Psoas muscle (tissue), 7 donors: ENCODE measurements at regions not wholly inside any gene's neighbourhood (a gene's known extent, or its start where the extent isn't known, plus 50 kb on each side); places are given as distances from the start of the nearest gene placed in this dataset.

ENCODE experiments used
- ATAC-seq, 4 donors: fragments of 200-7000 bp; cut with Tn5 transposase; one replicate each; pipeline ENCODE4 v1.9.1; 2020; ENCODE audit warnings: moderate library complexity in 3 of 4, mild to moderate bottlenecking in 2 of 4
- DNase-seq, 2 donors: peaks; one replicate each; pipeline ENCODE4 v3.0.0-alpha.2; 2020
- H3K27ac ChIP-seq: fragments of 200-600 bp; one replicate; pipeline ENCODE4 v1.8.0; 2022
- H3K27me3 ChIP-seq, 3 donors: fragments of 200-600 bp in 1 of 3; one replicate each; pipeline versions ENCODE4 v1.6.1 to v1.8.0; 2013 to 2022; ENCODE audit warnings: low read length in 2 of 3, mild to moderate bottlenecking in 2 of 3, moderate library complexity in 1 of 3; ENCODE audit not compliant: insufficient read depth in 3 of 3
- H3K36me3 ChIP-seq, 2 donors: fragments of 200-600 bp in 1 of 2; one replicate each; pipeline versions ENCODE4 v1.6.1 to v1.8.0; 2013 to 2022; ENCODE audit warnings: low read depth in 1 of 2, mild to moderate bottlenecking in 1 of 2, moderate library complexity in 1 of 2; ENCODE audit not compliant: insufficient read depth in 1 of 2
- H3K4me1 ChIP-seq: fragments of 200-600 bp; one replicate; pipeline ENCODE4 v1.8.0; 2022
- H3K4me3 ChIP-seq: fragments of 200-600 bp; one replicate; pipeline ENCODE4 v1.8.0; 2022; ENCODE audit warnings: mild to moderate bottlenecking
- H3K9me3 ChIP-seq: fragments of 200-600 bp; one replicate; pipeline ENCODE4 v1.8.0; 2022
- WGBS, 3 donors: extraction: QIAGEN DNeasy Blood & Tissue Kit; methylation state at CpG; one replicate each; pipeline versions ENCODE4 v1.1.6 to v1.1.7; 2013; 5-methylcytosine and 5-hydroxymethylcytosine counted together
- intact Hi-C, 2 donors: fragments of 100-400 bp; cut with DNase I; formaldehyde crosslinking; loops; one replicate each; pipeline versions ENCODE4 v1.11.0 to v1.14.2; 2022
- TF ChIP-seq, protein P1 (sequence below): fragments of 200-600 bp; IDR thresholded peaks from one replicate; pipeline ENCODE4 v1.8.0; 2022; ENCODE audit warnings: antibody characterized with exemption
- donor health status: healthy with polysubstance abuse.
- donor health status: DM: no; HTN: no; CAD: no; lungs with moderate emphysema.
- donor health status: Bipolar disorder and iron deficiency.
- donor health status: healthy.
- donor health status: DM: yes; HTN: yes; CAD: no.
- donor health status: DM: no; HTN: no; CAD: no.
- donor health status: DM: yes; HTN: yes; CAD: no.

DNA sequence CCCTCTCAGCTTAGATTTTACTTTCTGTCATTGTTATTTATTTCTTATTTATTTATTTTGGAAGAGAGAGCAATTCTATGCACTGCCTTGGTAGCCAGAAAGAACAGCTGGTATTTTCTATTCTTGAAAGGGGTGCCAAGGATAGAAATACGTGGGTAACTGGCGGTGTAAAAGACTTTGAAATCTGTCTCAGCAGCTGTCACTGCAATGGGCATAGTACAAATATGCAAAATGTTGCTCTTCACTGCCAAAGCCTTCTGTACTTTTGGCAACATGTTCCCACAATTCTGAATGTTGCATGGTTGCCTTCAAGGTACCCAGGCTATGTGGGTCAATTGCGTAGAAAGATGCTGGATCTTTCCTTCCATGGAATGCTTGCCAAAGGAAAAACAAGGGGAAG is 230.2 kb upstream of the EDIL3 start:
- Histone ChIP-seq H3K36me3 (no peaks in the 10 kb centered on the region), H3K27ac (no peak overlapping the region), H3K4me3 (no peak overlapping the region), H3K27me3 (no peaks in the 10 kb centered on the region), H3K4me1 (no peaks in the 10 kb centered on the region), H3K9me3 (no peaks in the 10 kb centered on the region)
- ATAC-seq (no peak), DNase-seq (no peak)
- intact Hi-C loops: no loop called here
- 24 to 43% (median 31%) methylated on average over 3 of the region's 3 CpGs for WGBS, 3 donors
- TF ChIP-seq, protein P1, sequence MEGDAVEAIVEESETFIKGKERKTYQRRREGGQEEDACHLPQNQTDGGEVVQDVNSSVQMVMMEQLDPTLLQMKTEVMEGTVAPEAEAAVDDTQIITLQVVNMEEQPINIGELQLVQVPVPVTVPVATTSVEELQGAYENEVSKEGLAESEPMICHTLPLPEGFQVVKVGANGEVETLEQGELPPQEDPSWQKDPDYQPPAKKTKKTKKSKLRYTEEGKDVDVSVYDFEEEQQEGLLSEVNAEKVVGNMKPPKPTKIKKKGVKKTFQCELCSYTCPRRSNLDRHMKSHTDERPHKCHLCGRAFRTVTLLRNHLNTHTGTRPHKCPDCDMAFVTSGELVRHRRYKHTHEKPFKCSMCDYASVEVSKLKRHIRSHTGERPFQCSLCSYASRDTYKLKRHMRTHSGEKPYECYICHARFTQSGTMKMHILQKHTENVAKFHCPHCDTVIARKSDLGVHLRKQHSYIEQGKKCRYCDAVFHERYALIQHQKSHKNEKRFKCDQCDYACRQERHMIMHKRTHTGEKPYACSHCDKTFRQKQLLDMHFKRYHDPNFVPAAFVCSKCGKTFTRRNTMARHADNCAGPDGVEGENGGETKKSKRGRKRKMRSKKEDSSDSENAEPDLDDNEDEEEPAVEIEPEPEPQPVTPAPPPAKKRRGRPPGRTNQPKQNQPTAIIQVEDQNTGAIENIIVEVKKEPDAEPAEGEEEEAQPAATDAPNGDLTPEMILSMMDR: no peak

DNA sequence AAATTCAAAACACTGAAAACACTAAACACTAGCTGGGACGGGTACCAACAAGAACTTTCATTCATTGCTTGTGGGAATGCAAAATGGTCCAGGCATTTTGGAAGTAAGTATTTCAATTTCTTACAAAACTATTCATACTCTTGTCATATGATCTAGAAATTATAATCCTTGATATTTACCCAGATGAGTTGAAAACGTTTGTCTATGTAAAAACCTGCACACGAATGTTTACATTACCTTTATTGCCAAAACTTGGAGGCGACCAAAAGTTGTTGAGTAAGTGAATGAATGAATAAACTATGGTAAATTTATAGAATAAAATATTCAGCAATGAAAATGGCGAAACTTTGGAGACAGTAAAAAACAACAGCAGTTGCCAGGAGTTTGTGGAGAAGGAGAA is 222.1 kb upstream of the EDIL3 start:
- Histone ChIP-seq H3K9me3 (no peaks in the 10 kb centered on the region), H3K27ac (no peak overlapping the region), H3K4me1 (no peaks in the 10 kb centered on the region), H3K27me3 (no peaks in the 10 kb centered on the region), H3K4me3 (no peak overlapping the region), H3K36me3 (no peaks in the 10 kb centered on the region)
- WGBS, 3 donors: 79 to 83% (median 80%) methylated on average over 5 of the region's 5 CpGs
- ATAC-seq (no peak), DNase-seq (no peak)
- intact Hi-C loops: no loop called here
- TF ChIP-seq, protein P1: no peak

DNA sequence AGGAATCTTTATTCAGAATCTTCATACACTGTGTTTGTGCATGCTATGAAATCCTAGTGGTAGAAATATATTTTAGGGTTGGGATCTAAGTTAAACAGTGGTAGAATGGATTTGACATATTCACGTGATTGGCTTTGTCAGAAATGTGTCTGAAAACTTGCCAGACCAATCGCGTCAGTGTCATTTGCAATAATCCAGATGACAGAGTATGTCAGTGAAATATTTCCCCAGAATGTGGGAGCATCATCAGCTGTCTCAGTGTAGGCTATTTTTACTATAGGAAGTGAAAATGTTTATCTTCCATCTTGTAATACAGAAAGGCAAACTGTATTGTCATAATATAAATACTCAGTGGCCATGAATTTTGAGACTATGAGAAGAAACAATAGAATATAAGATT is 220.6 kb upstream of the EDIL3 start:
- WGBS, 3 donors: 71 to 81% (median 80%) methylated on average over 3 of the region's 3 CpGs
- no peak overlapping the region for H3K4me3 ChIP-seq
- H3K27ac ChIP-seq: no peak overlapping the region
- H3K27me3 ChIP-seq: no peaks in the 10 kb centered on the region
- DNase-seq (no peak), ATAC-seq (no peak)
- no peaks in the 10 kb centered on the region for H3K36me3 ChIP-seq
- intact Hi-C loops: no loop called here
- TF ChIP-seq, protein P1: no peak
- H3K9me3 ChIP-seq: no peaks in the 10 kb centered on the region
- H3K4me1 ChIP-seq: no peaks in the 10 kb centered on the region

DNA sequence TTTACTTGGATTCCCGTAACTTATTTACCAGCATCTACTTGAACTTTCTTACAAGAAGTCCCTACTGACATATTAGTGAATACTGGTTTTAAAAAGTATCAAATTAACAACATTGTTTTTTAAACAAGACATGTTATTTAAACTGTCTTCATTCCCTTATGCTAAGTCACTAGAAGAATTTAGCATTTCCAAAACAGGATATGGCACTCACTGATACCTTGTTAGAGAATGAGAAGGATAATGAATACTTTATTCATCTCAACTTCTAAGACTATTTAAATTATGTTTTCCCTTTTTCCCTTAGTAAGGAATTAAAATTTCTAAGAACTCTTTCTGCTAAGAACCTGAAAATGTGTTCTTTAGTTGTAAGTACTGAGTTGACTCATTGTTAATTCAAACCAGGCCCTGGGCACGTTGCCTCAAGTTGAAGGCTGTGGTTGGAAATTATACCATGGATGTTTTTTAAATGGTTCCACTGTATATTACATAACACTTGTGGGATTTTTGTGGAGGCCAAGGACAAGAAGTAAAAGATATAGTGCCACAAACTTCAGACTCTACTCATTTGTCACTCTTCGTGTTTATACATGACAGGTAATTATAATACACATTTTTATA is 219.0 kb upstream of the EDIL3 start:
- Histone ChIP-seq H3K4me3 (no peak overlapping the region), H3K4me1 (no peaks in the 10 kb centered on the region), H3K27ac (no peak overlapping the region), H3K27me3 (no peaks in the 10 kb centered on the region), H3K36me3 (no peaks in the 10 kb centered on the region), H3K9me3 (no peaks in the 10 kb centered on the region)
- intact Hi-C loops: no loop called here
- WGBS, 3 donors: 57 to 59% (median 58%) methylated on average over 3 of the region's 3 CpGs
- ATAC-seq: no peak
- TF ChIP-seq, protein P1: no peak
- DNase-seq: peak; percentile 30 to 32

DNA sequence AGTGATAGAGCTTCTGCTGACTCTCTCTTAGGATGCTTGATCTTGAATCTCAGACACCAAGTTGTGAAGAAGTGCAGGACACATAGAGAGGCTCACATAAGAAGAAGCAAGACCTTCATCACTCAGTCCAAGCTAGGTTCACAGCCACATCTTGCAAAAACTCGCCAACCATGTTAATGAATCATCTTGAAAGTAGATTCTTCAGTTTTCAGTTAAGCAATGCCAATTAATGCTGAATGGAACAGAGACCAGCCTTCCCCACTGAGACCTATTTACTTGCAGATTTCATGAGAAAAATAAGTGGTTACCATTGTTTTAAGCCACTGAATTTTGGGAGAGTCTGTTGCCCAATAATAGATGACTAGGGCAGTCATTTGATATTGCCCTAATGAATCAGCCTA is 217.7 kb upstream of the EDIL3 start:
- Histone ChIP-seq H3K27ac (no peak overlapping the region), H3K36me3 (no peaks in the 10 kb centered on the region), H3K4me3 (no peak overlapping the region), H3K4me1 (no peaks in the 10 kb centered on the region), H3K9me3 (no peaks in the 10 kb centered on the region), H3K27me3 (no peaks in the 10 kb centered on the region)
- no peak for ATAC-seq
- intact Hi-C loops: no loop called here
- WGBS, 3 donors: 78 to 93% (median 84%) methylated on average over 1 of the region's 1 CpG
- TF ChIP-seq, protein P1: no peak
- no peak for DNase-seq
